ENCODE measurements at regions not wholly inside any gene's neighbourhood (a gene's known extent, or its start where the extent isn't known, plus 50 kb on each side); places are given as distances from the start of the nearest gene placed in this dataset.

DNA sequence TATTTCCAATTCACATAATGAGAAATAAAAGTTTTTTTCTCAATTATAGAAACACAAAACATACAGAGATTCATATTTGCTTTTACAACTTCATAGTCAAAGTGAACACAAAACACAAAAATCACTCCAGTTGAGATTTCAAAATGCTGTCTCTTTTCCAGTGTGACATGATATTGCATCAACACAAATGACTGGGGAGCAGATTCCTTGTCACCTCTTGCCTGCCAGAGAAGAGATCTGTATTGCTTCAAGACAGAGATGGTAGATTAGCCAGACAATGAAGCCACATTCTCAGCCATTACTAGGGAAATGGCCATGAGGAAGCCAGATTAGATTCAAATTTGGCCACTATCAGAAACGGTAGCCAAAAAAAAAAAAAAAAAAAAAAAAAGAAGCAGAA, 2313.1 kb upstream of the AGA start:
- no peak for DNase-seq (ENCODE audit: low read depth)
- TF ChIP-seq, protein P1, sequence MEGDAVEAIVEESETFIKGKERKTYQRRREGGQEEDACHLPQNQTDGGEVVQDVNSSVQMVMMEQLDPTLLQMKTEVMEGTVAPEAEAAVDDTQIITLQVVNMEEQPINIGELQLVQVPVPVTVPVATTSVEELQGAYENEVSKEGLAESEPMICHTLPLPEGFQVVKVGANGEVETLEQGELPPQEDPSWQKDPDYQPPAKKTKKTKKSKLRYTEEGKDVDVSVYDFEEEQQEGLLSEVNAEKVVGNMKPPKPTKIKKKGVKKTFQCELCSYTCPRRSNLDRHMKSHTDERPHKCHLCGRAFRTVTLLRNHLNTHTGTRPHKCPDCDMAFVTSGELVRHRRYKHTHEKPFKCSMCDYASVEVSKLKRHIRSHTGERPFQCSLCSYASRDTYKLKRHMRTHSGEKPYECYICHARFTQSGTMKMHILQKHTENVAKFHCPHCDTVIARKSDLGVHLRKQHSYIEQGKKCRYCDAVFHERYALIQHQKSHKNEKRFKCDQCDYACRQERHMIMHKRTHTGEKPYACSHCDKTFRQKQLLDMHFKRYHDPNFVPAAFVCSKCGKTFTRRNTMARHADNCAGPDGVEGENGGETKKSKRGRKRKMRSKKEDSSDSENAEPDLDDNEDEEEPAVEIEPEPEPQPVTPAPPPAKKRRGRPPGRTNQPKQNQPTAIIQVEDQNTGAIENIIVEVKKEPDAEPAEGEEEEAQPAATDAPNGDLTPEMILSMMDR (IDR thresholded peaks at IDR 0.05; ENCODE audit: control insufficient read depth, insufficient read depth, low read depth, low read length, missing control alignments), result no peak
- H3K4me3 ChIP-seq (ENCODE audit: control insufficient read depth, low read depth, low read length), result no peak overlapping the region

DNA sequence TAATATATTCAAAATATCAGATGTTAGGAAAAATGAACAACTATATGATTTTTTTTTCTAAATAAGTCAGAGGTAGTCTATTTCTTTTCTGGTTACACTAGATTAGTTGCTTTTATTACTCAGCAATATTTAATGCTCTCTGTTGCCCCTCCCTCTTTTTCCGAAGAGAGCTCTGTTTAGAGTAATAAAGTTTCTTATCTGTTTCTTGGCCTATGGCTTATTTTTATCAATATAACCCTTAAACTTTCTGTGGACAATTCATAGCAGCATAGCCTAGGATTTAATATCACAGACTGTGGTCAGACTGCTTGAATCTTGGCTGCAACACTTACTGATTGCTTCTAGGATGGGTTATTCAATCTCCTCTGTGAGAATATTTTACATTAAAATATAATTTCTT, 2315.4 kb upstream of the AGA start:
- no peak overlapping the region for H3K4me3 ChIP-seq (ENCODE audit: control insufficient read depth, low read depth, low read length)
- TF ChIP-seq, protein P1 (IDR thresholded peaks at IDR 0.05; ENCODE audit: control insufficient read depth, insufficient read depth, low read depth, low read length, missing control alignments), result no peak
- DNase-seq (ENCODE audit: low read depth), result no peak

DNA sequence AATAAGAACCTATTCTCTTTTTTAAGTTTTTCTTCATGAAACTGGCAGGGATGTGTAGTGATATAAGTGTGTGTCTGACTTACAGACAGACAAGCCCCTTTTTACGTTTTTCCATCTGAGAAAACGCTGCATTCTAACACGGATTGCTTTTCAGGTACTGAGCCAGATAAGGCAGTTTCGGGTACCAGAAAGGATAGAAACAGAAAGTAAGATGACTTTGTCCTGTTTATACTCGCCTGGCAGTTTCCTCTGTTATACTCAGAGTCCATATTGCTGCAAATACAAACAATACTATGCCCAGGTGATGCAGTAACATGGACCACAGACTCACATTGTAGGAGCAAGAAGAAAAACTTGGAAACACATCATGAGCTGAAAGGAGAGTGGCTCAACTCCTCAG, 2320.6 kb upstream of the AGA start:
- no peak for DNase-seq (ENCODE audit: low read depth)

DNA sequence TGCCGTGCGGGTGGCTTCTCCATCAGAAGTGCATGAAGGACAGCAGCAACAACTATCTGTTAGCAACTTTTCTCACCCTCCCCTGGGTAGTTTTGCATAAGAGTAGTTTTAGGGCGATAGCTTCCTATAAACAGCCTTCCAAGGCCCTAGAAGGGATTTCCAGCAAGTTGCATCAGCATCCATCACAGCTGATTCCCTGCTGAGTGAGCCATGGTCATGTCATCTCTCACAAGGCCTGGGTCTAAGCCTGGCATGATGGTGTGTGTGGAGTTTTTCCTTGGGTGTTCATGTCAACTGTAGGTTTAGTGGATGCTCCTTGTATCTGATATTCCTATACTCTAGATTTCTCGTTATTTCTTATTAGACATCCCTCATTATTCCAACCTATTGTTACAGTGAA, 2324.7 kb upstream of the AGA start:
- no peak for DNase-seq (ENCODE audit: low read depth)
- TF ChIP-seq, protein P1 (IDR thresholded peaks at IDR 0.05; ENCODE audit: control insufficient read depth, insufficient read depth, low read depth, low read length, missing control alignments), result no peak
- no peak overlapping the region for H3K4me3 ChIP-seq (ENCODE audit: control insufficient read depth, low read depth, low read length)

More for the DNA sequence above, 2320.6 kb upstream of the AGA start:
- TF ChIP-seq, protein P1 (IDR thresholded peaks at IDR 0.05; ENCODE audit: control insufficient read depth, insufficient read depth, low read depth, low read length, missing control alignments), result no peak
- no peak overlapping the region for H3K4me3 ChIP-seq (ENCODE audit: control insufficient read depth, low read depth, low read length)

DNA sequence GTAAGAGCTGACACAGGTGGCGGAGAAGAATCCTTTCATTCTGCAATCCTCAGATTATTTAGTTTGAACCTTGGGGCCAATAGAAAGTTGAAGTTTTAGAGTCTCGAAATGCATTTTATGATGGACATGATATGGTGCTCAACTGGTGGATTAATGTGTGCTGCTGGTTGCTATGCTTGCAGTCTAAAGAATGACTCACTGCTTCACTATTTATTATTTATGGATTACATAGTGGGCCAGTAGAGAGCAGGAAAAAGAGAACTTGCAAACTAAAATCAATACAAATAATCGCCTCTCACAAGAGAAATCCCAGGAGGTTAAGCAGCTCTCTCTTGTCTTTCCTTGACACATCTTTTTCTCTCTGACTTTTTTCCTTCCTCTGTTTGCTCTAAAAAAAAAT, 2326.8 kb upstream of the AGA start:
- TF ChIP-seq, protein P1 (IDR thresholded peaks at IDR 0.05; ENCODE audit: control insufficient read depth, insufficient read depth, low read depth, low read length, missing control alignments), result no peak
- H3K4me3 ChIP-seq (ENCODE audit: control insufficient read depth, low read depth, low read length), result no peak overlapping the region

DNA sequence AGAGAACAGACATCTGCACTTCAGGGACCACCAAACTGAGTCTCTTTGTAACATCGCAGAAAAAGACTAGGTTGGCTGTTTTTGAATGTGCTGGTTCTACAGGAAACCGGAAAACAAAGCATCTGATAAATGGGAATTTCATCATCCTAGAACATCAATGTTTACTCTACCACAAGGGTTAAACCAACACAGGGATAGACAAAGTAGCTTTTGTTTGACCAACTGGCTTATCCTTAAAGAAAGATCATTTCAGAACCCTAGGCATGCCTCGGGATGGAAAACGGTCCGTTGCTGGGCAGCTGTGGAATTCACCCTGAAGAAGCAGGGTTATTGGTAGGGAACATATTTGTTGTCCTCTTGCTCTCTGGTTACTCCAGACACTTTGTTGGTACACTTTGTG, 2355.5 kb upstream of the AGA start:
- TF ChIP-seq, protein P1 (IDR thresholded peaks at IDR 0.05; ENCODE audit: control insufficient read depth, insufficient read depth, low read depth, low read length, missing control alignments), result no peak
- DNase-seq (ENCODE audit: low read depth), result no peak
- no peak overlapping the region for H3K4me3 ChIP-seq (ENCODE audit: control insufficient read depth, low read depth, low read length)

More for the DNA sequence above, 2326.8 kb upstream of the AGA start:
- no peak for DNase-seq (ENCODE audit: low read depth)

DNA sequence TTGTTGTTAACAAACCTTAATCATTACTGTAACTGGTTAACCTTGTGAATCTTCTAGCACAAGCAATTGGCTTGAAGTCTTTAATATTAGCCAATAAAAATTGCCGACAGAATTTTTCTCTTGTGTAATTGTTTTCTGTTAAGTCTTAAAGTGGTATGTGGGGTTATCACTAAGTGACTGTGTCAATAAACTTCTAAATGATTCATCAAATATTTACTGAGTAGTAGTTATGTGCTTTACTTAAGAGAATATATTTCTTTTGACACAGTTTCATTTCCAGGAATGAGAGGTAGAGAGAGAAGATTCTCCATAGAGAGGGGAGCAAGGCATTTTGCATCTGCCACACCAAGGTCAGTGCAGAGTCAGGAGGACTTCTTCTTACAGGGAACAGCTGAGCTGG, 2361.6 kb upstream of the AGA start:
- H3K4me3 ChIP-seq (ENCODE audit: control insufficient read depth, low read depth, low read length), result no peak overlapping the region
- TF ChIP-seq, protein P1 (IDR thresholded peaks at IDR 0.05; ENCODE audit: control insufficient read depth, insufficient read depth, low read depth, low read length, missing control alignments), result no peak
- DNase-seq (ENCODE audit: low read depth), result no peak

Measured in AG09309 (cell line).